IMR-90 (cell line): ENCODE measurements at regions not wholly inside any gene's neighbourhood (a gene's known extent, or its start where the extent isn't known, plus 50 kb on each side); places are given as distances from the start of the nearest gene placed in this dataset.

Source experiments
- ATAC-seq: fragments of 200-7000 bp; cut with Tn5 transposase; 2 replicates; pipeline ENCODE4 v1.9.1; 2020; ENCODE audit warnings: low read depth, mild to moderate bottlenecking, moderate library complexity
- BruUV-seq: library from RNA; stranded (reverse); fragments of 400-500 nt; replicated peaks from 2 replicates; lab custom pipeline; 2021; lab: Mats Ljungman, UMichigan
- CTCF ChIA-PET: fragments of 300-600 bp; formaldehyde crosslinking; extraction: SDS; loops from one replicate; lab custom pipeline; 2021; ENCODE audit warnings: antibody characterized with exemption; lab: Yijun Ruan, JAX
- POLR2A ChIA-PET: fragments of 300-600 bp; sonication (Branson Sonifier 250); formaldehyde crosslinking; loops from one replicate; lab custom pipeline; 2022; ENCODE audit warnings: antibody characterized with exemption; ENCODE audit not compliant: unreplicated experiment; lab: Charles Lee
- DNase-seq: peaks from one replicate; pipeline ENCODE4 v3.0.0; 2013
- H2AFZ ChIP-seq: replicated peaks from 2 replicates; pipeline ENCODE3; 2013; ENCODE audit warnings: low read length, mild to moderate bottlenecking; ENCODE audit not compliant: poor library complexity
- H2AK5ac ChIP-seq: 2 replicates; pipeline ENCODE4 v1.6.1; 2013; ENCODE audit warnings: low read depth, low read length, inconsistent platforms
- H2AK9ac ChIP-seq: replicated peaks from 2 replicates; pipeline ENCODE3; 2013; ENCODE audit warnings: mild to moderate bottlenecking, low read depth, low read length, moderate library complexity; ENCODE audit not compliant: poor library complexity
- H2BK120ac ChIP-seq: 2 replicates; pipeline ENCODE4 v1.6.1; 2013; ENCODE audit warnings: low read depth, low read length, inconsistent platforms
- H2BK15ac ChIP-seq: 3 replicates; pipeline ENCODE4 v1.6.1; 2013; ENCODE audit warnings: low read depth, low read length, inconsistent platforms
- H2BK20ac ChIP-seq: 2 replicates; pipeline ENCODE4 v1.6.1; 2013; ENCODE audit warnings: low read depth, mild to moderate bottlenecking, inconsistent platforms, low read length, moderate library complexity
- H2BK5ac ChIP-seq: 2 replicates; pipeline ENCODE4 v1.6.1; 2013; ENCODE audit warnings: mild to moderate bottlenecking, low read depth, low read length, inconsistent platforms; ENCODE audit not compliant: poor library complexity, severe bottlenecking
- H3K14ac ChIP-seq: replicated peaks from 2 replicates; pipeline ENCODE4 v1.6.1; 2013; ENCODE audit warnings: low read depth, low read length, inconsistent platforms
- H3K18ac ChIP-seq: 2 replicates; pipeline ENCODE4 v1.6.1; 2013; ENCODE audit warnings: low read depth, low read length, control low read depth
- H3K23ac ChIP-seq: 2 replicates; pipeline ENCODE4 v1.6.1; 2013; ENCODE audit warnings: low read depth, low read length, inconsistent platforms
- H3K27ac ChIP-seq: 2 replicates; pipeline ENCODE4 v1.5.1; 2013; ENCODE audit warnings: mild to moderate bottlenecking, control low read depth, low read length; ENCODE audit not compliant: insufficient read depth
- H3K27me3 ChIP-seq: 2 replicates; pipeline ENCODE4 v1.6.1; 2013; ENCODE audit warnings: low read length; ENCODE audit not compliant: control insufficient read depth, insufficient read depth
- H3K36me3 ChIP-seq: 2 replicates; pipeline ENCODE4 v1.6.1; 2013; ENCODE audit warnings: low read length, mixed read lengths; ENCODE audit not compliant: control insufficient read depth, insufficient read depth
- H3K4ac ChIP-seq: 2 replicates; pipeline ENCODE4 v1.6.1; 2013; ENCODE audit warnings: low read depth, low read length, inconsistent platforms
- H3K4me1 ChIP-seq: 2 replicates; pipeline ENCODE4 v1.6.1; 2013; ENCODE audit warnings: low read length, mixed read lengths; ENCODE audit not compliant: control insufficient read depth, insufficient read depth
- H3K4me2 ChIP-seq: 2 replicates; pipeline ENCODE4 v1.6.1; 2013; ENCODE audit warnings: low read depth, mild to moderate bottlenecking, control low read depth, low read length, moderate library complexity
- H3K4me3 ChIP-seq: 2 replicates; pipeline ENCODE4 v1.5.1; 2013; ENCODE audit warnings: low read depth, mild to moderate bottlenecking, control low read depth, low read length, moderate library complexity; ENCODE audit not compliant: insufficient read depth
- H3K56ac ChIP-seq: 2 replicates; pipeline ENCODE4 v1.6.1; 2013; ENCODE audit warnings: low read length, inconsistent platforms; ENCODE audit not compliant: insufficient read depth; ENCODE audit errors: extremely low read depth
- H3K79me1 ChIP-seq, 2 experiments: 2 replicates each; pipeline ENCODE4 v1.6.1; 2013; ENCODE audit warnings: low read length in 2 of 2, inconsistent platforms in 1 of 2, low read depth in 1 of 2
- H3K9ac ChIP-seq: 2 replicates; pipeline ENCODE4 v1.6.1; 2013; ENCODE audit warnings: low read depth, low read length, control low read depth
- H3K9me1 ChIP-seq: 2 replicates; pipeline ENCODE4 v1.6.1; 2013; ENCODE audit warnings: low read length, inconsistent platforms; ENCODE audit not compliant: insufficient read depth
- H3K9me3 ChIP-seq: 2 replicates; pipeline ENCODE4 v1.6.1; 2013; ENCODE audit warnings: low read length; ENCODE audit not compliant: control insufficient read depth, insufficient read depth
- H4K20me1 ChIP-seq: 2 replicates; pipeline ENCODE4 v1.6.1; 2013; ENCODE audit warnings: low read length, inconsistent platforms; ENCODE audit not compliant: insufficient read depth
- H4K5ac ChIP-seq: 2 replicates; pipeline ENCODE4 v1.6.1; 2013; ENCODE audit warnings: mild to moderate bottlenecking, low read depth, low read length, control low read depth
- H4K8ac ChIP-seq, 2 experiments: 2 replicates each; pipeline ENCODE4 v1.6.1; 2013; ENCODE audit warnings: low read depth in 2 of 2, low read length in 2 of 2, control low read depth in 1 of 2, inconsistent platforms in 1 of 2
- H4K91ac ChIP-seq: 2 replicates; pipeline ENCODE4 v1.6.1; 2013; ENCODE audit warnings: low read depth, low read length, inconsistent platforms; ENCODE audit not compliant: insufficient read depth
- BHLHE40 ChIP-seq: fragments of 150-350 bp; IDR thresholded peaks from 2 replicates; pipeline ENCODE4 v1.6.1; 2016; ENCODE audit warnings: mild to moderate bottlenecking, low read depth, low read length
- CHD1 ChIP-seq: IDR thresholded peaks from 2 replicates; pipeline ENCODE4 v1.6.1; 2012; ENCODE audit warnings: low read depth, low read length, improper control_type of control experiment
- CTCF ChIP-seq: conservative IDR thresholded peaks from 2 replicates; pipeline ENCODE4 v1.5.1; 2012; ENCODE audit warnings: mild to moderate bottlenecking, low read depth, low read length, improper control_type of control experiment
- FOS ChIP-seq: fragments of 150-350 bp; IDR thresholded peaks from 2 replicates; pipeline ENCODE4 v1.6.1; 2016; ENCODE audit warnings: low read depth, low read length
- MAZ ChIP-seq: IDR thresholded peaks from 2 replicates; pipeline ENCODE4 v1.6.1; 2012; ENCODE audit warnings: low read depth, mild to moderate bottlenecking, low read length, improper control_type of control experiment, moderate library complexity, borderline replicate concordance
- NFE2L2 ChIP-seq: fragments of 150-350 bp; IDR thresholded peaks from 2 replicates; pipeline ENCODE4 v1.6.1; 2016; ENCODE audit warnings: low read depth, mild to moderate bottlenecking, low read length
- POLR2A ChIP-seq: IDR thresholded peaks from 2 replicates; pipeline ENCODE4 v1.6.1; 2012; ENCODE audit warnings: mild to moderate bottlenecking, low read depth, low read length
- RAD21 ChIP-seq: IDR thresholded peaks from 2 replicates; pipeline ENCODE4 v1.6.1; 2012; ENCODE audit warnings: low read length, improper control_type of control experiment
- USF2 ChIP-seq: fragments of 150-350 bp; IDR thresholded peaks from 2 replicates; pipeline ENCODE4 v1.6.1; 2017; ENCODE audit warnings: mild to moderate bottlenecking, antibody characterized with exemption, low read length, low read depth
- WGBS, 2 experiments: methylation state at CpG; one replicate each; pipeline versions ENCODE4 v1.1.5 to v1.1.7; 2013; ENCODE audit warnings: missing lambda C conversion rate in 2 of 2; ENCODE audit not compliant: insufficient read length in 1 of 2; ENCODE audit errors: extremely low coverage in 2 of 2; 5-methylcytosine and 5-hydroxymethylcytosine counted together
- dilution Hi-C: fragments of 300-500 bp; cut with HindIII; formaldehyde crosslinking; loops from one replicate; pipeline ENCODE4 v1.14.3; 2018; ENCODE audit warnings: low sequenced_read_pairs; ENCODE audit not compliant: unreplicated experiment
- in situ Hi-C: fragments of 300-500 bp; cut with MboI; formaldehyde crosslinking; loops from 3 replicates; pipeline ENCODE4 v1.14.3; 2019; ENCODE audit warnings: low sequenced_read_pairs, inconsistent platforms, mixed read lengths
- intact Hi-C: fragments of 100-400 bp; cut with micrococcal nuclease; formaldehyde crosslinking; loops from 2 replicates; pipeline ENCODE4 v1.10.0; 2022

GRCh38 chr18:51255693-51256092, 58.2 kb upstream of the MEX3C start:
- Histone ChIP-seq H3K27ac (no peak overlapping the region), H3K36me3 (no peaks in the 10 kb centered on the region), H3K9me1 (no peaks in the 10 kb centered on the region), H3K9ac (no peak overlapping the region), H3K4me3 (no peak overlapping the region), H3K79me1 (no peaks in the 10 kb centered on the region), H4K20me1 (no peaks in the 10 kb centered on the region), H3K14ac (no peak overlapping the region), H2AFZ (no peak overlapping the region), H2BK5ac (no peak overlapping the region), H3K27me3 (no peaks in the 10 kb centered on the region), H3K4me2 (no peak overlapping the region), H4K8ac (no peak overlapping the region), H2BK15ac (no peak overlapping the region), H4K5ac (no peak overlapping the region), H2AK9ac (no peak overlapping the region), H2AK5ac (no peak overlapping the region), H3K4me1 (no peaks in the 10 kb centered on the region), H3K9me3 (no peaks in the 10 kb centered on the region; the same call in 1 of the 2 replicates), H2BK120ac (no peak overlapping the region), H3K18ac (no peak overlapping the region), H2BK20ac (no peak overlapping the region), H3K23ac (no peak overlapping the region), H3K4ac (no peak overlapping the region), H4K91ac (no peak overlapping the region), H3K56ac (no peak overlapping the region)
- DNase-seq (no peak), ATAC-seq (peak; percentile 54)
- no peak for TF ChIP-seq CHD1
- no peak for TF ChIP-seq MAZ
- no peak for TF ChIP-seq NFE2L2
- no peak for TF ChIP-seq CTCF
- TF ChIP-seq BHLHE40 = no peak
- no peak for TF ChIP-seq POLR2A
- no peak for TF ChIP-seq RAD21
- no peak for TF ChIP-seq USF2
- TF ChIP-seq FOS = no peak
- ChIA-PET POLR2A (no interaction called here), CTCF (no interaction called here)
- in situ Hi-C loops (no loop called here), dilution Hi-C loops (no loop called here), intact Hi-C loops (no loop called here)
- no TSS peak for BruUV-seq
- WGBS, 2 experiments = no CpG with 5 or more reads among the region's 3 CpGs
